Testis (tissue), 2 donors: ENCODE measurements at regions not wholly inside any gene's neighbourhood (a gene's known extent, or its start where the extent isn't known, plus 50 kb on each side); places are given as distances from the start of the nearest gene placed in this dataset.

Experiments
- DNase-seq: peaks from one replicate; pipeline ENCODE4 v3.0.0-alpha.2; 2019
- H3K27ac ChIP-seq, 2 donors: fragments of 200-600 bp; sonication (generic); one replicate each; pipeline ENCODE4 v1.5.1; 2019
- H3K27me3 ChIP-seq: fragments of 200-600 bp; sonication (generic); one replicate; pipeline ENCODE4 v1.5.1; 2019
- H3K36me3 ChIP-seq: fragments of 200-600 bp; sonication (generic); one replicate; pipeline ENCODE4 v1.5.1; 2017; ENCODE audit warnings: low read depth; ENCODE audit errors: missing control alignments
- H3K4me1 ChIP-seq: fragments of 200-600 bp; sonication (generic); one replicate; pipeline ENCODE4 v1.5.1; 2019
- H3K4me3 ChIP-seq, 2 donors: fragments of 200-600 bp; sonication (generic); one replicate each; pipeline ENCODE4 v1.5.1; 2017 to 2019
- H3K9me3 ChIP-seq: fragments of 200-600 bp; sonication (generic); one replicate; pipeline ENCODE4 v1.5.1; 2017
- CTCF ChIP-seq, 3 experiments: fragments of 450-650 bp in 2 of 3; fragments of 200-600 bp in 1 of 3; sonication (generic) in 1 of 3; IDR thresholded peaks; one replicate each; pipeline ENCODE4 v1.5.1; 2016 to 2019; ENCODE audit warnings: antibody characterized with exemption in 3 of 3, mild to moderate bottlenecking in 2 of 3, moderate library complexity in 1 of 3
- POLR2A ChIP-seq: fragments of 450-650 bp; IDR thresholded peaks from one replicate; pipeline ENCODE4 v1.6.1; 2017; ENCODE audit warnings: antibody characterized with exemption, mild to moderate bottlenecking, moderate library complexity
- WGBS, 2 donors: methylation state at CpG; one replicate each; pipeline ENCODE4 v1.1.5; 2018; 5-methylcytosine and 5-hydroxymethylcytosine counted together
- intact Hi-C: fragments of 100-400 bp; cut with DNase I; formaldehyde crosslinking; loops from one replicate; pipeline ENCODE4 v1.15.1; 2023; ENCODE audit warnings: low total_unique reads

- 90 to 94% methylated on average over 8 of the region's 8 CpGs for WGBS, 2 donors
- no peak overlapping the region for H3K4me3 ChIP-seq
- H3K27me3 ChIP-seq: no peaks in the 10 kb centered on the region
- intact Hi-C loops: no loop called here
- DNase-seq: no peak
- no peak overlapping the region for H3K27ac ChIP-seq
- no peak for TF ChIP-seq CTCF (IDR thresholded peaks at IDR 0.05)
- no peak for TF ChIP-seq POLR2A
- no peaks in the 10 kb centered on the region for H3K9me3 ChIP-seq
- no peaks in the 10 kb centered on the region for H3K36me3 ChIP-seq
- H3K4me1 ChIP-seq: no peaks in the 10 kb centered on the region
Measured at GRCh38 chr16:50994995-50995394, 156.1 kb downstream of the SALL1 start.

DNA sequence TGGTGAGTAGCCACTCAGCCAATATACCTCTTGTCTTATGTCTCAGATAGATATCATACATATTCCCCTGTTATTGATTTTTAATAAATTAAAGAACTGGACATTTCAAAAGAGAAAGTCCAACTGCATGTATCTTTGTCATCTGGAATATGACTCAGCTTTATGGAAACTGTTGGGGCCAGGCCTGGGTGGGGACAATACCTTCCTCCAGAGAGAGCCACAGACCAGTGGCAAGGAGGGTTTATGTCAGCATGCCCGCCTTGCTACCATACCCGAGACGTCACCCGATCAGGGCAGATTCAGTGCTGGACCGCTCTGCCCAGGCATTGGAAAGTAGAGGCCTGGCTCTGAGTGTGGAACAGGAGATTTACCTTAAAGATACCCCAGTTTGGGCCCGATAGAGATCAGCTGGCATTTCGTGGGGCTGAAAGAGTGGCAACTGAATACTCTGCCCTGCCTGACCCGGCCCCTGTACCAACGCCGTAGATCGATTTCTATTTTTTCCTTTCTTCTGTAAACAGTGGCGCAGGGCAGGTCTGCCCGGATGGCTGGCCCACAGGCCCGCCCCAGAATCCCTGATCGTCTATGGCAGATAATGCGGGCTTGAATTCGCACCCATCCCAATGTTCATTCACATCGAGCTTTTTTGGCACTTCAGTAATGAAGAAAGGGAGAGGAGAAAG is 158.6 kb downstream of the SALL1 start:
- intact Hi-C loops: no loop called here
- Histone ChIP-seq H3K27ac (no peak overlapping the region), H3K4me3 (no peak overlapping the region), H3K4me1 (no peaks in the 10 kb centered on the region), H3K27me3 (no peaks in the 10 kb centered on the region), H3K36me3 (no peaks in the 10 kb centered on the region), H3K9me3 (no peaks in the 10 kb centered on the region)
- no peak for TF ChIP-seq POLR2A
- DNase-seq: no peak
- 86 to 93% methylated on average over 18 of the region's 18 CpGs for WGBS, 2 donors

- TF ChIP-seq POLR2A: no peak
- no peak for TF ChIP-seq CTCF (IDR thresholded peaks at IDR 0.05)
- Histone ChIP-seq H3K9me3 (no peaks in the 10 kb centered on the region), H3K27me3 (no peaks in the 10 kb centered on the region), H3K4me3 (no peak overlapping the region), H3K36me3 (no peaks in the 10 kb centered on the region), H3K4me1 (no peaks in the 10 kb centered on the region), H3K27ac (no peak overlapping the region)
- DNase-seq: no peak
- 77 to 84% methylated on average over 13 of the region's 13 CpGs for WGBS, 2 donors
- intact Hi-C loops: no loop called here
Measured at GRCh38 chr16:50991436-50991835, 159.6 kb downstream of the SALL1 start.

DNA sequence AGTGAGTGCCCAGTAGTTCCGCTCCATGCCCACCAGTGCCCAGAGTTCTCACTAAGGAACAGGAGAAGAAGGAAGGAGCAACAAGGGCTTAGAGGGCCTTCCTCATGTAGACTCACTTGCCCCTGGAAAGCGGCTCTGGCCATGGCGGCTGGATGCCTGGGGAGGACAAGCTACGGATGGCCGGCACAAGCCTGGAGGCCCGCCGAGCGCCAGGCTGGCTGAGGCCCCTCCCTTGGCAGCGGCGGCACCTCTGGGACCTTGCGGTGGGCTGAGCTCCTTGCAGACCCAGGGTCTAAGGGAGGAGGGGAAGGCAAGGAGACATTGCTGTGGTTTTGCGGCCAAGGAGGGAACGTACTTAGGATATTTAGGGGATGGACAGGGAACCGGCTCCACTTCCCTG is 160.1 kb downstream of the SALL1 start:
- Histone ChIP-seq H3K4me1 (no peaks in the 10 kb centered on the region), H3K27me3 (no peaks in the 10 kb centered on the region), H3K36me3 (no peaks in the 10 kb centered on the region), H3K4me3 (no peak overlapping the region), H3K27ac (no peak overlapping the region), H3K9me3 (no peaks in the 10 kb centered on the region)
- intact Hi-C loops: no loop called here
- WGBS, 2 donors: 91 to 93% methylated on average over 14 of the region's 14 CpGs
- DNase-seq: no peak
- no peak for TF ChIP-seq POLR2A
- no peak for TF ChIP-seq CTCF (IDR thresholded peaks at IDR 0.05)

GRCh38 chr16:50989047-50989446 is 162.0 kb downstream of the SALL1 start:
- H3K36me3 ChIP-seq: no peaks in the 10 kb centered on the region
- intact Hi-C loops: no loop called here
- H3K4me1 ChIP-seq: no peaks in the 10 kb centered on the region
- H3K27ac ChIP-seq: no peak overlapping the region
- DNase-seq: no peak
- no peaks in the 10 kb centered on the region for H3K27me3 ChIP-seq
- H3K4me3 ChIP-seq: no peak overlapping the region
- TF ChIP-seq POLR2A: no peak
- no peak for TF ChIP-seq CTCF (IDR thresholded peaks at IDR 0.05)
- 70 to 86% methylated on average over 1 of the region's 1 CpG for WGBS, 2 donors
- no peaks in the 10 kb centered on the region for H3K9me3 ChIP-seq
